HG03196 (cell line): ENCODE measurements at regions not wholly inside any gene's neighbourhood (a gene's known extent, or its start where the extent isn't known, plus 50 kb on each side); places are given as distances from the start of the nearest gene placed in this dataset.
"Not testable (repeated sequence)": the region's sequence is repeated elsewhere in the genome, so short reads cannot be mapped to it uniquely, and the experiment has no call there.

Source experiments
- ATAC-seq: cut with Tn5 transposase; IDR thresholded peaks from one replicate; pipeline ENCODE4 v1.9.1; 2021; ENCODE audit not compliant: unreplicated experiment

DNA sequence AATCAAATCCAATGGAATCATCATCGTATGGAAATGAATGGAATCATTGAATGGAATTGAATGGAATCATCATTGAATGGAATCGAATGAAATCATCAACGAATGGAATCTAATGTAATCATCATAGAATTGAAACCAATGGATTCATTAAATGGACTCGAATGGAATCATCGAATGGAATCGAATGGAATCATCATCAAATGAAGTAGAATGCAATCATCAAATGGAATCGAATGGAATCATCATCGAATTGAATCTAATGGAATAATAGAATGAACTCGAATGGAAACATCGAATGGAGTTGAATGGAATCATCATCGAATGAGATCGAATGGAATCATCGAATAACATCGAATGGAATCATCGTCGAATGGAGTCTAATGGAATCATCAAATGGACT is 232.8 kb downstream of the SHCBP1 start:
- not testable (repeated sequence) for ATAC-seq

DNA sequence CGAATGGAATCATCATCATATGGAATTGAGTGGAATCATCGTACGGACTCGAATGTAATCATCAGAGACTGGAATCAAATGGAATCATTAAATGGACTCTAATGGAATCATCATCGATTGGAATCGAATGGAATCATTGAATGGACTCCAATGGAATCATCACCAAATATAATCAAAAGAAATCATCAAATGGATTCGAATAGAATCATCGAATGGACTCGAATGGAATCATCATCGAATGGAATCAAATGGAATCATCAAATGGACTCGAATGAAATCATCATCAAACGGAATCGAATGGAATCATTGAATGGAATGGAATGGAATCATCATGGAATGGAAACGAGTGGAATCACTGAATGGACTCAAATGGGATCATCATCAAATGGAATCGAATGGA is 233.5 kb downstream of the SHCBP1 start:
- ATAC-seq = not testable (repeated sequence)

GRCh38 chr16:46386805-46387620 is 234.2 kb downstream of the SHCBP1 start:
- peak; percentile 8 for ATAC-seq

DNA sequence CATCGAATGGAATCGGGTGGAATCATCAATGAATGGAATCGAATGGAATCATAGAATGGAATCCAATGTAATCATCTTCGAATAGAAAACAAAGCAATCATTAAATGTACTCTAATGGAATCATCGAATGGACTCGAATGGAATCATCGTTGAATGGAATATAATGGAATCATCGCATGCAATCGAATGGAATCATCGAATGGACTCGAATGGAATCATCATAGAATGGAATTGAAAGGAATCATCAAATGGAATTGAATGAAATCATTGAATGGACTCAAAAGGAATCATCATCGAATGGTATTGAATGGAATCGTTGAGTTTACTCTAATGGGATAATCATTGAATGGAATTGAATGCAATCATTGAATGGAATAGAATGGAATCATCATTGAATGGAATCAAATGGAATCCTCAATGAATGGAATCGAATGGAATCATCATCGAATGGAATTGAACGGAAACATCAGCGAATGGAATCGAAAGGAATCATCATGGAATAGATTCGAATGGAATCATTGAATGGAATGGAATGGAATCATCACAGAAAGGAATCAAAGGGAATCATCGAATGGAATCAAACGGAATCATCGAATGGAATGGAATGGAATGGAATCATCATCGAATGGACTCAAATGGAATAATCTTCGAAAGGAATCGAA is 234.9 kb downstream of the SHCBP1 start:
- ATAC-seq = not testable (repeated sequence)

DNA sequence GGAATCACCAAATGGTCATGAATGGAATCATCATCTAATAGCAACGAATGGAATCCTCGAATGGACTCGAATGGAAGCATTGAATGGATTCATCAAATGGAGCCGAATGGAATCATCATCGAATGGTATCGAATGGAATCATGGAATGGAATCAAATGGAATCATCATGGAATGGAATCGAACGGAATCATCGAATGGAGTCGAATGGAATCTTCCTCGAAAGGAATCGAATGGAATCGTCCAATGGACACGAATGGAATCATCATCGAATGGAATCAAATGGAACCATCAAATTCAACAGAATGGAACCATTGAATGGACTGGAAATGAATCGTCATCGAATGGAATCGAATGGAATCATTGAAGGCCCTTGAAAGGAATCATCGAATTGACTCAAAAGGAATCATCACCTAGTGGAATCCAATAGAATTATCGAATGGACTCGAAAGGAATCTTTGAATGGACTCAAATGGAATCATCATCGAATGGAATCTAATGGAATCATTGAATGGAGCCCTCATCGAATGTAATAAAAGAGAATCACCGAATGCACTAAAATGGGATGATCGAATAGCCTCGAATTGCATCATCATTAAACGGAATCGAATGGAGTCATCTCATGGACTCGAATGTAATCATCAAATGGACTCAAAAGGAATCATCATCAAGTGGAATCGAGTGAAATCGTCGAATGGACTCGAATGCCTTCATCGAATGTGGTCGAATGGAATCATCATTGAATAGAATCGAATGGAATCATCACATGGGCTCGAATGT is 236.7 kb downstream of the SHCBP1 start:
- ATAC-seq = not testable (repeated sequence)

GRCh38 chr16:46383581-46383980 is 237.6 kb downstream of the SHCBP1 start:
- not testable (repeated sequence) for ATAC-seq

DNA sequence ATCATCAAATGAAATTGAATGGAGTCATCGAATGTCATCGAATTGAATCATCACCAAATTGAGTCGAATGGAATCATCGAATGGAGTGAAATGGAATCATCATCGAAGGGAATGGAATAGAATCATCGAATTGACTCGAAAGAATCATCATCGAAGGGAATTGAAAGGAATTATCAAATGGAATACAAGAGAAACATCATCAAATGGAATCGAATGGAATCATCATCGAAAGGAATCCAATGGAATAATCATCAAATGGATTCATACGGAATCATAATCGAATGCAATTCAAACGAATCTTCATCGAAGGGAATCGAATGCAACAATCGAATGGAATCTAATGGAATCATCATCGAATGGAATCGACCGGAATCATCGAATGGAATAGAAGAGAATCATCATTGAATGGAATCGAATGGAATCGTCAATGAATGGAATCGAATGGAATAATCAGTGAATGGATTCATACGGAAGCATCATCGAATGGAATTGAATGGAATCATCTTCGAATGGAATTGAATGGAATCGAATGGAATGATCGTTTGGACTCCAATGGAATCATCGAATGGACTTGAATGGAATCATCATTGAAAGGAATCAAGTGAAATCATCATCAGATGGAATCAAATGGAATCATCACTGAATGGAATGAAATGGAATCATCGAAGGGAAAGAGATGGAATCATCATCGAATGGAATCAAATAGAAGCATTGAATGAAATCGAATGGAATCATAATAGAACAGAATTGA is 238.2 kb downstream of the SHCBP1 start:
- not testable (repeated sequence) for ATAC-seq

DNA sequence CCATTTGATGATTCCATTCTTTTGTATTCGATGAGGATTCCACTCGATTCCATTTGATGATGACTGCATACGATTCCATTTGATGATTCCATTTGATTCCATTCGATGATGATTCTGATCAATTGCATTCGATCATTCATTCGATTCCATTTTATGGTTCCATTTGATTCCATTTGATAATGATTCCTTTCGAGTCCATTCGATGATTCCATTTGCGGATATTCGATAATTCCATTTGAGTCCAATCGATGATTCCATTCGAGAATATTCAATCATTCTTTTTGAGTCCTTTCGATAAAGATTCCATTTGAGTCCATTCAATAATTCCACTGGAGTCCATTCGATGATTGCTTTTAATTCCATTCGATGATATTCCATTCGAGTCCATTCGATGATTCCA is 239.1 kb downstream of the SHCBP1 start:
- ATAC-seq = not testable (repeated sequence)

GRCh38 chr16:46381344-46381743 is 239.8 kb downstream of the SHCBP1 start:
- ATAC-seq = not testable (repeated sequence)
